Islet precursor cell (in vitro differentiated cells): ENCODE measurements at regions not wholly inside any gene's neighbourhood (a gene's known extent, or its start where the extent isn't known, plus 50 kb on each side); places are given as distances from the start of the nearest gene placed in this dataset.
"Not testable (repeated sequence)": the region's sequence is repeated elsewhere in the genome, so short reads cannot be mapped to it uniquely, and the experiment has no call there.

Source experiments
- DNase-seq: peaks from one replicate; pipeline ENCODE4 v3.0.0-alpha.2; 2018

GRCh38 chr10:61262486-61263261 is 190.5 kb downstream of the TMEM26 start:
- no peak for DNase-seq

DNA sequence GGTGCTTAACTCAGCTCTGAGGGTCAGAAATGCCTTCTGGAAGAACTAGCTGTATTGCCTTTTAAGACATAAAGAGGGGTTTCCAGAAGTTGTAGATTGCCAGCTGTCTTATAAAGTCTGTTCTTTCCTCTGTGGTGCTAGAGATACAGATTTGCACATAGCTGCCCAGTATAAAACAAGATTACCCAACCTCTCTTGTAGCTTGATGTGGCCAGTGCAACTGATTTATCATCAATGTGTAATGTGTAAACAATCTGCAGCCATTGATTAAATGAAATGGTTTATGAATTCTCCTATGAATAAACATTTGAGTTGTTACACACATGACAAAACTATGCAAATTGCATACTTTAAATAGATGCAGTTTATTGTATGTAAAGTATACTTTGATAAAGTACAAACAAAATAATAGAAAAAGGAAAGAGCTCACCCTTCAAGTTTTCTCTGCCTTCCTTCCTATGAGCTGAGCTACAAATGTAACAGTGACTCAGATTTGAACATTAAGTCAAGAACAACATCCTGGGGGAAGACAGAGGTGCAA is 195.2 kb downstream of the TMEM26 start:
- no peak for DNase-seq

DNA sequence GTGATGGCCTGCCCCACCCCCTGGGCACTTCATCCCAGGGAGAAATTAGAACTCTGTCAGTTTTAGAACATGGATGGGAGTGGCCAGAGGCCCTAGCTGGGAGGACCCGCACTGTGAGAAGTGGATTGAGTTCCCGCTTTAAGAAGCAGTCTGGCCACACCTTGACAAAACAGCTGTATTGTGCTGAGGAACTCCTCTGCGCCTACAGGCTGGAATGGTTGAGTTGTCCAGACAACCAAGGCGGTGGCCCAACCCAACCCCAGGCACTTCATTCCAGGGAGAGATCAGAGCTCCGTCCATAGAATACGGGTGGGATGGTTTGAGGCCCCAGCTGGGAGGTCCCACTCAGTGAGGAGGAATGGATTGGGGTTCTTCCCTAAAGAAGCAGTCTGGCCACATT is 196.0 kb downstream of the TMEM26 start:
- no peak for DNase-seq

- DNase-seq: not testable (repeated sequence)
Measured at GRCh38 chr10:61252326-61252725, 200.9 kb downstream of the TMEM26 start.

DNA sequence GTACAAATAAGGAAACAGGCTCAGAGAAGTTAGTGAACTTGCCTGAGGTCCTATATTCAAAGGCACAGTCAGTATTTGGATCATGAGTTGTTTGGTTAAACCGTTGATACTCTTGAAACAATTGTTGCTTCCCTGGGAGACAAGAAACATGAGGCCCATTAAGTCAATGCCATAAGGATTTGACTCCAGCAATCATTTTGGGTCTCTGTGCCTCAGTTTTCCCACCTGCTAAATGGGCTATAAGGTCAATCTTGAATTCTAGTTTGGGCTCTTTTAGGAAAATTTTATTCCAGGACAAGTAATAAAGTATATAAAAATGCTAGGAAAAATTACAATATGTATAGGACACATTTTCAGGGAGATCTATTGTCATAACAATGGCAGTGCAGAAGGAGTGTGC is 202.1 kb downstream of the TMEM26 start:
- no peak for DNase-seq

DNA sequence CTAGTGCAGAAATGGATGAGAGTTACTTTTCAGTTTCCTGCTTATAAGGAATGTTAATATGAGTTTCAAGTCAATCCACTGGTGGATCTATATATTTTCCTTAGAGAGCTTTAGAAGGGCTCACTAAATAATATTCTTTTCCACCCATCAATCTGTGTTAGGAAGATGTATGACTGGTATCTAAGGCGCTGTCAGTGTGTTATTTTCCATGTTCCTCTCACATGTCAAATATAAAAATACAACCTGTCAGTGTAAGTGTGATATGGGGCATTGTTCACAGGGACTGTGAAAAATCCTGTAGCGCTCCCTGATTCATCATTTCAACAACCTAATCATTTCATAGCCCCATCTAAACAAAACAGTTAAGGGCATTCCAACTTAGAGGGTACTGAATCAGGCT is 203.1 kb downstream of the TMEM26 start:
- DNase-seq: no peak

- no peak for DNase-seq
Measured at GRCh38 chr10:61248013-61248412, 205.2 kb downstream of the TMEM26 start.

- no peak for DNase-seq
Measured at GRCh38 chr10:61244261-61244775, 208.9 kb downstream of the TMEM26 start.

GRCh38 chr10:61232780-61233179 is 220.4 kb downstream of the TMEM26 start:
- DNase-seq: no peak

DNA sequence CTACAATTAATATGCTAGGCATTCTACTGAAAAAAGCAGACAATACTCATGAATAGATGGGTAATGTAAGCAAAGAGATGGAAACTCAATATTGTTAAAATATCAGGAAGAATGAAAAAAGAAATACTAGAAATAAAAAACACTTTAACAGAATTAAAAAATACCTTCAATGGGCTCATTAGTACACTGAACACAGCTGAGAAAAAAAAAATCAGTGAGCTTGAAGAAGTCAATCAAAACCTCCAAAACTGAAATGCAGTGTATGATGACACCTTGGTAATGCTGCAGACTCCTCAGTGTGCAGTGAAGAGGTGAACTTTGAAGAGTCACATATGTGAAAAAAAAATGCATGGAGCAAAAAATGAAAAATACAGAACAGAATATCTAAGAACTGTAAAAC is 227.2 kb downstream of the TMEM26 start:
- no peak for DNase-seq

DNA sequence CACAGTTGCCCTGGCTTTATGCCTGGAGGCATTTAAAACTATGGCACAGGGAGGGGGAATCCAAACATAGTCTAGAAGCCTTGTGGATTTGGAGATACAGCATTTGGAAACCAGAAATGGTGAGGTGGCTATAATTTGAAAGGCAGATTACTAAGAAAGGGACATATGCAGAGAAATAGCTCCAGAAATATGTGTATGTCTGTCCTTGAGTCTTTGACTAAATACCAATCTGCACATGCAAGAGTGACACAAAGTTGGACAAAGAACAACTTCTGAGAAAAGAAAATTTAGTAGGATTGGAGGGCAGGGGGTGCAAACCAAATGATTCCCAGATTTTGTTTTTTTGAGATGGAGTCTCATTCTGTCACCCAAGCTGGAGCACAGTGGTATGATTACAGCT is 229.6 kb downstream of the TMEM26 start:
- DNase-seq: no peak

DNA sequence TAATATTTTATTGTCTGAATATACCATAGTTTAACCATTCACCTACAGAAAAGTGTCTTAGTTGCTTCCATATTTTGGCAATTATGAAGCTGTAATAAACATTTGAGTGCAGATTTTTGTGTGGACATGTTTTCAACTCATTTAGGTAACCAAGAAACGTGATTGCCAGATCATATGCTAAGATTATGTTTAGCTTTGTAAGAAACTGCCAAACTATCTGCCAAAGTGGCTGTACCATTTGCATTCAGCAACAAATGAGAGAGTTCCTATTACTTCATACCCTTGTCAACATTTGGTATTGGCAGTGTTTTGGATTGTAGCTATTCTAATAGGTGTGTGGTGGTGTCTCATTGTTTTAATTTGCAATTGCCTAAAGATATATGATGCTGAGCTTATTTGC is 233.5 kb downstream of the TMEM26 start:
- DNase-seq: no peak

GRCh38 chr10:61217851-61218565 is 235.2 kb downstream of the TMEM26 start:
- no peak for DNase-seq

- DNase-seq: no peak
Measured at GRCh38 chr10:61215246-61215645, 237.9 kb downstream of the TMEM26 start.

- DNase-seq: no peak
Measured at GRCh38 chr10:61211468-61211867, 241.7 kb downstream of the TMEM26 start.

DNA sequence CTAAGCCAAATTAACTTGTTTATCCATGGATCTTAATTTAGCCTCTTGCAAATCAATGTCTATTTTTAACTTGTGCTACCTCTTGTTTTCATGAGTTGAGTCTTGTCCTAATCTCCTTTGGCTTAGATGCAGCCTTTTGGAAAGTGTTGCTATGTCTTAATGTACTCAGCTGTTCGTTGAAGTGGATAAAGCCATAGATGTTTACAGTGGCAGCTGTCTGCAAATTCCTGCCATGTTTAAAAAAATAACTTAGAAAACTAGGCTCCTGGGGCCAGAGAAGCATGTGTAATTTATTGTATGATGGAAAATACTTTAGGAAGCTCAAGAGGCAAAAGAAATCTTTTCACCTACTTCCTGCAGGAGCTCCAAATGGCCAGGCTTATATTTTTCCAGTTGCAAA is 253.1 kb upstream of the RHOBTB1 start:
- DNase-seq: no peak

DNA sequence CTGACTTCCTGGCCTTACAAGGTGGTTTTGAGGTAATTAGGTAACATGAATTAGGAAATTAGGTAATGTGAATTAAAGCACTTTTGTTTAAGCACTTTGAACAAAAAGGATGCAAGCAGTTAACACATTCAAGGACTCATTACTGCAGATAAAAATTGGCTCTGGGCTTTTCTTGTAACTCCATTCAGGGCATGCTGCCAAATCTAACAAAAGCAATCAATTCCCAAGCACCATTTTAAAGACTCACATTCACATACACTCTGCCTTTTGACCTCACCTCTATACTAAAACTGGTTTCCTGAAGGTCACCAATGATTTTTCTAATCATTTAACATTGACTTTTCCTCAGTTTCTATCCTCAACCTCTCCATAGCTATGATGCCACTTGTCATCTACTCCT is 251.2 kb upstream of the RHOBTB1 start:
- no peak for DNase-seq

DNA sequence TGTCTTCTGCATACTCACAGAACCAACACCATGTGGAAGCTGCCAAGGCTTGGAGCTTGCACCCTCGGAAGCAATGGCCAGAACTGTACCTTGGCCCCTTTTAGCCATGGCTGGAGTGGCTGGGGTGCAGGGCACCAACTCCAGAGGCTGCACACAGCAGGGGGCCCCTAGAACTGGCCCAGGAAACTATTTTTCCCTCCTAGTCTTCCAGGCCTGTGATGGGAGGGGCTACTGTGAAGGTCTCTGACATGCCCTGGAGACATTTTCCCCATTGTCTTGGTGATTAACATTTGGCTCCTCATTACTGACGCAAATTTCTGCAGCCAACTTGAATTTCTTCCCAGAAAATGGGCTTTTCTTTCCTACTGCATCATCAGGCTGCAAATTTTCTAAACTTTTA is 248.6 kb upstream of the RHOBTB1 start:
- DNase-seq: not testable (repeated sequence)

- no peak for DNase-seq
Measured at GRCh38 chr10:61192042-61192441, 248.1 kb upstream of the RHOBTB1 start.

- DNase-seq: no peak
Measured at GRCh38 chr10:61189912-61190311, 245.9 kb upstream of the RHOBTB1 start.

DNA sequence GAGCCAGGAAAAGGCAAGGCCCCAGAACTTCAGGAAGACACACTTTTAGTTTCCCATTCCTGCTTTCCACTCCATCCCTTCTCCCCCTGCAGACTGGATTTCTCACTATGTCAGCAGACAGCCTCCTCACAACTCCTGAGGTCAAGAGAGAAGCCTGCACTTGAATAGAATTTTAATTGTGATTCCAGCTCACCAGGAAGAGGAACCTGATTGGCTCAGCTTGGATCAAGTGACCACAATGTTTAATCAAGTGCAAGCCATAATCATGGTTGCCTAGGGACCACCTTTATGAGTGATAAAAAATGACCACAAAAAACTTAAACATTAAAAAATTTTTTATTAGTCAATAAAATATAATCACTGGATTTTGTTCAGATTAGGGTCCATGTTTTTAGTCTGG is 244.7 kb upstream of the RHOBTB1 start:
- DNase-seq: no peak

GRCh38 chr10:61188101-61188500 is 244.1 kb upstream of the RHOBTB1 start:
- DNase-seq: no peak

DNA sequence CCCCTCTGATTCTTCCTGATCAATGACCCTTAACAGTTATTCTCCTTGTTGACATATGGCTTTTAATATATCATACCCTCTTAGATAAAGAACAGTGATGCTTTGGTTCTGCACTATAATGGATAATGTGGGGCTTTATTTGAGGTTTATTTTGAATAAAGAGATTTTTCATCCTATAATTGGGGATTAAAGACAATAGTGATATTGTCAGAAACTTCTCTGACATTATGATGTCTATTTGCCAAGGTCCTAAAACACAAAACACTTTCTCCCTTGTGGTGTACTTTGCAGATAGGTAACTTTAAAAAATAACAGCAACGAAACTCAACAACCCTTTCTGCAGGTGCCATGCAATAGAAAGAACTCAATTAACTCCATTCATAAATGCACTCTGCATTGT is 243.6 kb upstream of the RHOBTB1 start:
- no peak for DNase-seq

- no peak for DNase-seq
Measured at GRCh38 chr10:61186408-61186807, 242.4 kb upstream of the RHOBTB1 start.
